Transverse colon (tissue), 3 donors: ENCODE measurements at regions not wholly inside any gene's neighbourhood (a gene's known extent, or its start where the extent isn't known, plus 50 kb on each side); places are given as distances from the start of the nearest gene placed in this dataset.

ENCODE experiments used
- CTCF ChIP-seq, 5 experiments: fragments of 200-600 bp in 3 of 5; fragments of 450-650 bp in 2 of 5; sonication (generic) in 3 of 5; IDR thresholded peaks; 1 replicate in 2 of 5; 2 replicates in 3 of 5; pipeline ENCODE4 v1.5.1; 2016 to 2017; ENCODE audit warnings: antibody characterized with exemption in 5 of 5, inconsistent platforms in 3 of 5, mild to moderate bottlenecking in 2 of 5, moderate library complexity in 1 of 5
- POLR2A ChIP-seq: fragments of 450-650 bp; IDR thresholded peaks from one replicate; pipeline ENCODE4 v1.6.1; 2016; ENCODE audit warnings: antibody characterized with exemption, mild to moderate bottlenecking, moderate library complexity

GRCh38 chr4:176440698-176441097 lies 120.9 kb downstream of the SPCS3 start:
- no peak for TF ChIP-seq POLR2A
- TF ChIP-seq CTCF (IDR thresholded peaks at IDR 0.05): no peak
